Epithelial cell of esophagus (primary cell): ENCODE measurements at regions not wholly inside any gene's neighbourhood (a gene's known extent, or its start where the extent isn't known, plus 50 kb on each side); places are given as distances from the start of the nearest gene placed in this dataset.

Source experiments
- DNase-seq: peaks from one replicate; pipeline ENCODE4 v3.0.0; 2010; ENCODE audit warnings: low read depth
- H3K4me3 ChIP-seq: 2 replicates; pipeline ENCODE4 v1.5.1; 2011; ENCODE audit warnings: mild to moderate bottlenecking, low read length, control low read depth
- CTCF ChIP-seq: IDR thresholded peaks from 2 replicates; pipeline ENCODE4 v1.5.1; 2011; ENCODE audit warnings: low read depth, mild to moderate bottlenecking, low read length, control low read depth, inconsistent platforms; ENCODE audit not compliant: insufficient read depth; ENCODE audit errors: missing control alignments

- no peak for DNase-seq
- H3K4me3 ChIP-seq: no peak overlapping the region
- TF ChIP-seq CTCF: no peak
These were observed 358.5 kb downstream of the DAD1 start for GRCh38 chr14:22230517-22230916.

DNA sequence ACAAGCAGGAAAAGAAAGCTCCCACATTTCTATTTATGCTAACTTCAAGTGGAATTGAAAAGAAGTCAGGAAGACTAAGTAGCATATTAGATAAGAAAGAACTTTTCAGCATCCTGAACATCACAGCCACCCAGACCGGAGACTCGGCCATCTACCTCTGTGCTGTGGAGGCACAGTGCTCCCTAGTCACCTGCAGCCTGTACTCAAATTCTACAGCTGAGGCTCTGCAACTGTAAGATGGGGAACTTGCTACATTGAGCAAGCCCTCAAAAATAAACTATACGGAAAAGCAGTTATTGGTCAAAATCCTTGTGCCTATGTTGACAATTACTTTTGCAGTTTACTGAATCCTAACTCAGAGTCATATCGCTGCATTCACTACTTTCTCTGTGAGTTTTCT is 361.9 kb downstream of the DAD1 start:
- TF ChIP-seq CTCF: no peak
- H3K4me3 ChIP-seq: no peak overlapping the region
- DNase-seq: no peak

GRCh38 chr14:22226381-22226780 is 362.6 kb downstream of the DAD1 start:
- DNase-seq: peak; percentile 54
- TF ChIP-seq CTCF: peak; percentile 56
- H3K4me3 ChIP-seq: no peak overlapping the region

DNA sequence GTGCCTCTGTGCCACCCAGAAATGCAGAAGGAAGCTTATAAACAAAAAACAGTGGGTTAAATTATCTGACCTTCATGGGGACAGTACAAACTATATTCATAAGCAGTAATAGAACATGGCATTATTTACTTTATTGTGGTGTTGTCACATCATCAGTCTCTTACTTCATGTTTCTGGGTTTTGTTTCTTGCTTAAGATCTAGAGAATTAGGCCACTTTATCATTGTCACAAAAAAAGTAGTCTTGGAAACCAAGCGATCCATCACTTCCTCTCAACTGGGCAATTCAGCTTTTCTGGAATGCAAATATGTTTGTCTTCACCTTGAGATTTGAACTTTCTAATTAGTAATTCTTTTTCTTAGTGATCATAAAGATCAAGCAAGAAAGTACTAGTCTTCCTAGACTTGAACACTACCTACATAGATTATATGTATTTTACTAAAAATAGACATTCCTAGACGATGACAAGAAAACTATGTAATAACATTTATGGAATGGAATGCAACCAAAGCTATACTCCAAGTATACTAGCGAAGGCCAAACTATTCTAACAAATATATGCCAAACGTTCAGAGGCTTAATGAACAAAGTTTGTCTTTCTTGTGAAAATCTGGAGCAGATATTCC is 363.4 kb downstream of the DAD1 start:
- H3K4me3 ChIP-seq: no peak overlapping the region
- no peak for TF ChIP-seq CTCF
- DNase-seq: peak; percentile 30

GRCh38 chr14:22221508-22221907 is 367.5 kb downstream of the DAD1 start:
- DNase-seq: peak; percentile 41
- no peak overlapping the region for H3K4me3 ChIP-seq
- peak; percentile 29 for TF ChIP-seq CTCF

- peak; percentile 52 for DNase-seq
- peak; percentile 40 for TF ChIP-seq CTCF
- no peak overlapping the region for H3K4me3 ChIP-seq
These were observed 368.6 kb downstream of the DAD1 start for GRCh38 chr14:22220427-22220826.

- no peak for TF ChIP-seq CTCF
- no peak for DNase-seq
- no peak overlapping the region for H3K4me3 ChIP-seq
These were observed 370.3 kb downstream of the DAD1 start for GRCh38 chr14:22218728-22219127.
